OCI-LY7 (cell line): ENCODE measurements at regions not wholly inside any gene's neighbourhood (a gene's known extent, or its start where the extent isn't known, plus 50 kb on each side); places are given as distances from the start of the nearest gene placed in this dataset.

Experiments used
- BruUV-seq: library from RNA; stranded (reverse); fragments of 400-500 nt; replicated peaks from 2 replicates; lab custom pipeline; 2021; lab: Mats Ljungman, UMichigan
- CTCF ChIA-PET: fragments of 300-600 bp; sonication (Branson Sonifier 250); formaldehyde crosslinking; loops from one replicate; lab custom pipeline; 2022; ENCODE audit warnings: antibody characterized with exemption; ENCODE audit not compliant: unreplicated experiment; lab: Charles Lee
- POLR2A ChIA-PET: fragments of 300-600 bp; sonication (Branson Sonifier 250); formaldehyde crosslinking; loops from one replicate; lab custom pipeline; 2022; ENCODE audit warnings: antibody characterized with exemption; lab: Charles Lee
- DNase-seq: peaks from one replicate; pipeline ENCODE4 v3.0.0-alpha.2; 2015; ENCODE audit warnings: low spot score
- H2AFZ ChIP-seq: fragments of 200-600 bp; sonication (generic), shearing (Covaris generic); 2 replicates; pipeline ENCODE4 v1.6.1; 2014; ENCODE audit warnings: mild to moderate bottlenecking, antibody characterized with exemption, low read length, moderate library complexity
- H3K27ac ChIP-seq: fragments of 200-600 bp; sonication (generic); 2 replicates; pipeline ENCODE4 v1.5.1; 2014; ENCODE audit warnings: mixed run types, low read depth, mild to moderate bottlenecking, moderate library complexity, low read length, inconsistent platforms; ENCODE audit not compliant: poor library complexity, severe bottlenecking
- H3K36me3 ChIP-seq: fragments of 200-600 bp; sonication (generic); 2 replicates; pipeline ENCODE4 v1.6.1; 2014; ENCODE audit warnings: mild to moderate bottlenecking, antibody characterized with exemption, low read length, moderate library complexity, mixed read lengths; ENCODE audit not compliant: insufficient read depth
- H3K4me1 ChIP-seq: fragments of 200-600 bp; sonication (generic); 2 replicates; pipeline ENCODE4 v1.5.1; 2014; ENCODE audit warnings: mild to moderate bottlenecking, low read length; ENCODE audit not compliant: insufficient read depth, poor library complexity, severe bottlenecking
- H3K4me2 ChIP-seq: fragments of 200-600 bp; sonication (generic); 2 replicates; pipeline ENCODE4 v1.6.1; 2014; ENCODE audit warnings: mild to moderate bottlenecking, low read length
- H3K4me3 ChIP-seq: fragments of 200-600 bp; sonication (generic); 2 replicates; pipeline ENCODE4 v1.5.1; 2014; ENCODE audit warnings: mild to moderate bottlenecking, low read depth, low read length; ENCODE audit not compliant: poor library complexity, severe bottlenecking
- H3K79me2 ChIP-seq: fragments of 200-600 bp; sonication (generic); 2 replicates; pipeline ENCODE4 v1.6.1; 2016; ENCODE audit warnings: low read depth, mild to moderate bottlenecking, low read length, moderate library complexity, mixed read lengths; ENCODE audit not compliant: insufficient read depth
- H3K9me2 ChIP-seq: fragments of 200-600 bp; sonication (generic); 2 replicates; pipeline ENCODE4 v1.6.1; 2016; ENCODE audit warnings: mild to moderate bottlenecking, low read length, mixed read lengths; ENCODE audit not compliant: insufficient read depth
- H3K9me3 ChIP-seq: fragments of 200-600 bp; sonication (generic); 2 replicates; pipeline ENCODE4 v1.6.1; 2014; ENCODE audit warnings: mild to moderate bottlenecking, mixed run types, low read length, mixed read lengths
- H4K20me1 ChIP-seq: fragments of 200-600 bp; sonication (generic); 2 replicates; pipeline ENCODE4 v1.6.1; 2014; ENCODE audit warnings: mild to moderate bottlenecking, antibody characterized with exemption, low read length, moderate library complexity, mixed read lengths; ENCODE audit not compliant: insufficient read depth
- CTCF ChIP-seq: fragments of 200-600 bp; sonication (generic); conservative IDR thresholded peaks from 2 replicates; pipeline ENCODE4 v1.5.1; 2014; ENCODE audit warnings: mild to moderate bottlenecking, antibody characterized with exemption, low read length, moderate library complexity, mixed read lengths
- EZH2phosphoT487 ChIP-seq: fragments of 200-600 bp; sonication (generic); IDR thresholded peaks from 2 replicates; pipeline ENCODE4 v1.6.1; 2018; ENCODE audit warnings: low read depth, borderline replicate concordance, mild to moderate bottlenecking, mixed run types, antibody characterized with exemption, low read length, moderate library complexity, mixed read lengths
- intact Hi-C: fragments of 100-400 bp; cut with micrococcal nuclease; formaldehyde crosslinking; loops from one replicate; pipeline ENCODE4 v1.10.0; 2022; ENCODE audit not compliant: unreplicated experiment

DNA sequence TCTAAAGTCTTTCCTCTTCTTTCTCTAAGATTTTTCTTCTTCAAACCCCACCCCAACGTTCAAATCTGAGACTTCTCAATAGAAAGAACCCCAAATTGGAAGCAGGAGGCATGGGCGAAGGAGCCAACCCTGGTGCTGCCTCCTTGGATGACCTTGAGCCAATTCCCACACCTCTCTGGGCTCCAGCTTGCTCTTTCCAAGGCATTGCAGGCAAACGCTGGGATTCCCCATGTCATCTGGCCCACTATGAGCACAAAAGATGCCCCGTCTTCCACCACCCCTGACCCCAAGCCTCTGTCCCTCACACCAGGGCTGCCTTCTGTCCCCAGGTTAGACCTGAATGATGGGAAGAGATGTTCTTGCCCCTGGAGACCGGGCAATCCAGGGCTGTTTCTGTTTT, 57.0 kb downstream of the TTC32 start:
- BruUV-seq = no TSS peak
- no peaks in the 10 kb centered on the region for H3K4me1 ChIP-seq
- H3K4me2 ChIP-seq = no peak overlapping the region
- no peaks in the 10 kb centered on the region for H3K36me3 ChIP-seq
- no peak overlapping the region for H2AFZ ChIP-seq
- intact Hi-C loops = no loop called here
- no peak overlapping the region for H3K4me3 ChIP-seq
- CTCF ChIA-PET = no interaction called here
- H3K79me2 ChIP-seq = no peaks in the 10 kb centered on the region
- no peaks in the 10 kb centered on the region for H4K20me1 ChIP-seq
- no peaks in the 10 kb centered on the region for H3K9me3 ChIP-seq
- H3K27ac ChIP-seq = no peak overlapping the region
- POLR2A ChIA-PET = no interaction called here
- TF ChIP-seq EZH2phosphoT487 (no peak), CTCF (no peak)
- DNase-seq = no peak
- no peaks in the 10 kb centered on the region for H3K9me2 ChIP-seq

GRCh38 chr2:19843992-19844515, 57.7 kb downstream of the TTC32 start:
- Histone ChIP-seq H3K9me2 (no peaks in the 10 kb centered on the region), H3K36me3 (no peaks in the 10 kb centered on the region), H2AFZ (no peak overlapping the region), H3K4me1 (no peaks in the 10 kb centered on the region), H3K79me2 (no peaks in the 10 kb centered on the region), H3K9me3 (no peaks in the 10 kb centered on the region), H4K20me1 (no peaks in the 10 kb centered on the region), H3K27ac (no peak overlapping the region), H3K4me3 (no peak overlapping the region), H3K4me2 (no peak overlapping the region)
- POLR2A ChIA-PET = no interaction called here
- BruUV-seq = no TSS peak
- DNase-seq = no peak
- intact Hi-C loops = no loop called here
- CTCF ChIA-PET = no interaction called here
- TF ChIP-seq CTCF (no peak), EZH2phosphoT487 (no peak)

GRCh38 chr2:19841918-19842693, 59.7 kb downstream of the TTC32 start:
- no TSS peak for BruUV-seq
- POLR2A ChIA-PET = interaction anchor here (0.7 kb wide), 1 partner anchor 11 kb away, joined by 3 read pairs; no protein-coding TSS in a partner anchor

More at GRCh38 chr2:19841918-19842693, 59.7 kb downstream of the TTC32 start:
- Histone ChIP-seq H4K20me1 (no peaks in the 10 kb centered on the region), H2AFZ (no peak overlapping the region), H3K4me2 (no peak overlapping the region), H3K27ac (no peak overlapping the region), H3K36me3 (no peaks in the 10 kb centered on the region), H3K9me3 (no peaks in the 10 kb centered on the region), H3K4me3 (no peak overlapping the region), H3K9me2 (no peaks in the 10 kb centered on the region), H3K79me2 (no peaks in the 10 kb centered on the region), H3K4me1 (no peaks in the 10 kb centered on the region)
- intact Hi-C loops = no loop called here
- CTCF ChIA-PET = no interaction called here
- DNase-seq = no peak
- TF ChIP-seq CTCF (no peak), EZH2phosphoT487 (no peak)
